GM23338 (cell line): ENCODE measurements at regions not wholly inside any gene's neighbourhood (a gene's known extent, or its start where the extent isn't known, plus 50 kb on each side); places are given as distances from the start of the nearest gene placed in this dataset.

Experiments
- ATAC-seq: fragments of 200-7000 bp; cut with Tn5 transposase; 3 replicates; pipeline ENCODE4 v1.9.1; 2020
- DNase-seq: peaks from one replicate; pipeline ENCODE4 v3.0.0-alpha.2; 2015; ENCODE audit warnings: low spot score
- H2AFZ ChIP-seq: fragments of 200-600 bp; sonication (generic); 2 replicates; pipeline ENCODE4 v1.8.0; 2016; ENCODE audit warnings: antibody characterized with exemption, mild to moderate bottlenecking, moderate library complexity
- H3F3A ChIP-seq: fragments of 200-600 bp; sonication (generic); replicated peaks from 2 replicates; pipeline ENCODE4 v1.8.0; 2017; ENCODE audit warnings: antibody characterized with exemption, mixed run types, low read depth
- H3K27ac ChIP-seq: fragments of 200-600 bp; sonication (generic); 2 replicates; pipeline ENCODE4 v1.6.1; 2016; ENCODE audit warnings: low read depth
- H3K27me3 ChIP-seq: fragments of 200-600 bp; sonication (generic); 2 replicates; pipeline ENCODE4 v1.8.0; 2016; ENCODE audit warnings: mild to moderate bottlenecking, mixed run types, moderate library complexity; ENCODE audit not compliant: insufficient read depth
- H3K36me3 ChIP-seq: fragments of 200-600 bp; sonication (generic); 2 replicates; pipeline ENCODE4 v1.8.0; 2016; ENCODE audit warnings: mild to moderate bottlenecking; ENCODE audit not compliant: insufficient read depth
- H3K4me1 ChIP-seq: fragments of 200-600 bp; sonication (generic); 2 replicates; pipeline ENCODE4 v1.8.0; 2016; ENCODE audit warnings: mild to moderate bottlenecking, moderate library complexity; ENCODE audit not compliant: insufficient read depth
- H3K4me2 ChIP-seq: fragments of 200-600 bp; sonication (generic); 2 replicates; pipeline ENCODE4 v1.7.1; 2017; ENCODE audit warnings: mixed run types
- H3K4me3 ChIP-seq: fragments of 200-600 bp; sonication (generic); 2 replicates; pipeline ENCODE4 v1.6.1; 2016; ENCODE audit warnings: mixed run types
- H3K79me2 ChIP-seq: fragments of 200-600 bp; sonication (generic); replicated peaks from 2 replicates; pipeline ENCODE4 v1.8.0; 2017; ENCODE audit warnings: mild to moderate bottlenecking; ENCODE audit not compliant: insufficient read depth
- H3K9me2 ChIP-seq: fragments of 200-600 bp; sonication (generic); 2 replicates; pipeline ENCODE4 v1.8.0; 2017; ENCODE audit not compliant: insufficient read depth
- H4K20me1 ChIP-seq: fragments of 200-600 bp; sonication (generic); replicated peaks from 2 replicates; pipeline ENCODE4 v1.8.0; 2017; ENCODE audit warnings: mild to moderate bottlenecking; ENCODE audit not compliant: insufficient read depth
- H3K27ac Mint-ChIP-seq: 2 replicates; pipeline ENCODE4 v1.8.0; 2020; ENCODE audit warnings: inconsistent platforms, mild to moderate bottlenecking, moderate library complexity, mixed read lengths
- H3K27me3 Mint-ChIP-seq: 3 replicates; pipeline ENCODE4 v1.8.0; 2022; ENCODE audit warnings: low read depth, mild to moderate bottlenecking, moderate library complexity, mixed read lengths, inconsistent platforms; ENCODE audit not compliant: insufficient read depth, poor library complexity
- H3K36me3 Mint-ChIP-seq: 3 replicates; pipeline ENCODE4 v1.8.0; 2021; ENCODE audit warnings: low read depth, mild to moderate bottlenecking, inconsistent platforms, moderate library complexity, mixed read lengths
- H3K4me1 Mint-ChIP-seq: 3 replicates; pipeline ENCODE4 v1.8.0; 2020; ENCODE audit warnings: mild to moderate bottlenecking, inconsistent platforms, mixed read lengths
- H3K4me3 Mint-ChIP-seq: 3 replicates; pipeline ENCODE4 v1.8.0; 2021; ENCODE audit warnings: moderate library complexity, mild to moderate bottlenecking, inconsistent platforms, mixed read lengths
- H3K9me3 Mint-ChIP-seq: 3 replicates; pipeline ENCODE4 v1.8.0; 2020; ENCODE audit warnings: moderate library complexity, mild to moderate bottlenecking, inconsistent platforms, mixed read lengths
- CREB1 ChIP-seq: fragments of 250-450 bp; sonication (Bioruptor Pico); IDR thresholded peaks from 2 replicates; pipeline ENCODE4 v1.5.0; 2020; ENCODE audit warnings: low read depth, mild to moderate bottlenecking, moderate library complexity
- EZH2 ChIP-seq: fragments of 200-600 bp; sonication (generic); IDR thresholded peaks from one replicate; pipeline ENCODE4 v1.8.0; 2017; ENCODE audit warnings: antibody characterized with exemption, mild to moderate bottlenecking, low read depth; ENCODE audit not compliant: unreplicated experiment
- EZH2phosphoT487 ChIP-seq: fragments of 200-600 bp; sonication (generic); IDR thresholded peaks from one replicate; pipeline ENCODE4 v1.8.1; 2018; ENCODE audit warnings: antibody characterized with exemption; ENCODE audit not compliant: unreplicated experiment
- JUNB ChIP-seq: IDR thresholded peaks from one replicate; pipeline ENCODE4 v1.6.1; 2016; ENCODE audit warnings: antibody characterized with exemption; ENCODE audit not compliant: unreplicated experiment
- NANOG ChIP-seq: IDR thresholded peaks from 2 replicates; pipeline ENCODE4 v1.6.1; 2016; ENCODE audit warnings: antibody characterized with exemption, borderline replicate concordance
- POLR2AphosphoS5 ChIP-seq: IDR thresholded peaks from 2 replicates; pipeline ENCODE4 v1.6.1; 2016; ENCODE audit warnings: antibody characterized with exemption, low read depth
- ZNF114 ChIP-seq: fragments of 250-450 bp; sonication (Bioruptor Pico); IDR thresholded peaks from 2 replicates; pipeline ENCODE4 v1.5.0; 2020; ENCODE audit warnings: mild to moderate bottlenecking, moderate library complexity
- ZNF331 ChIP-seq: fragments of 250-450 bp; sonication (Bioruptor Pico); IDR thresholded peaks from 2 replicates; pipeline ENCODE4 v1.5.0; 2020; ENCODE audit warnings: low read depth, mild to moderate bottlenecking, moderate library complexity
- ZNF462 ChIP-seq: fragments of 250-450 bp; sonication (Bioruptor Pico); IDR thresholded peaks from 2 replicates; pipeline ENCODE4 v1.5.0; 2020; ENCODE audit warnings: mild to moderate bottlenecking, moderate library complexity
- TF ChIP-seq, protein P1 (sequence below): IDR thresholded peaks from 2 replicates; pipeline ENCODE4 v1.6.1; 2016; ENCODE audit warnings: antibody characterized with exemption

DNA sequence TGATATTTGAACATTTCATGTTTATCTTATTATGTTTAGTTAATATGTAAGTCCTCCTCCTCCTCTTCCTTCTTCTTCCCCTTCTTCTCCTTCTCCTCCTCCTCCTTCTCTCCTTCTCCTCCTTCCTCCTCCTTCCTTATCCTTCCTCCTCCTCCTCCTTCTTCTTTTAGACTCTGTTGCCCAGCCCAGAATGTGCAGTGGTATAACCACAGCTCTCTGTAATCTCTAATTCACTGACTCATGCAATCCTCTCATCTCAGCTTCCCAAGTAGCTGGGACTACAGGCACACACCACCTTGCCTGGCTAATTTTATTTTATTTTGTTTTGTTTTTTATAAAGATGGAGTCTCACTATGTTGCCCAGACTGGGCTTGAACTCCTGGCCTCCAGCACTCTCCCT is 83.4 kb upstream of the ODAD2 start (continued):
- TF ChIP-seq ZNF462 (CRISPR knock-in tag) (no peak), JUNB (no peak), POLR2AphosphoS5 (no peak)

- Mint-ChIP-seq H3K4me1 (no peaks in the 10 kb centered on the region), H3K36me3 (peaks cover 2% of the 10 kb centered on the region; the same call in 1 of the 3 replicates), H3K9me3 (no peaks in the 10 kb centered on the region), H3K4me3 (no peak overlapping the region), H3K27me3 (no peaks in the 10 kb centered on the region), H3K27ac (no peak overlapping the region)
- Histone ChIP-seq H3K4me2 (no peak overlapping the region), H3K79me2 (no peaks in the 10 kb centered on the region), H2AFZ (no peak overlapping the region), H4K20me1 (no peaks in the 10 kb centered on the region), H3K27ac (no peak overlapping the region), H3K27me3 (no peaks in the 10 kb centered on the region), H3K9me2 (peaks cover 1% of the 10 kb centered on the region; the same call in 1 of the 2 replicates), H3K36me3 (no peaks in the 10 kb centered on the region), H3K4me1 (no peaks in the 10 kb centered on the region), H3F3A (no peaks in the 10 kb centered on the region), H3K4me3 (no peak overlapping the region)
- ATAC-seq: no peak
- DNase-seq: no peak
- TF ChIP-seq NANOG: no peak
- TF ChIP-seq CREB1: no peak
- TF ChIP-seq JUNB: no peak
- TF ChIP-seq, protein P1, sequence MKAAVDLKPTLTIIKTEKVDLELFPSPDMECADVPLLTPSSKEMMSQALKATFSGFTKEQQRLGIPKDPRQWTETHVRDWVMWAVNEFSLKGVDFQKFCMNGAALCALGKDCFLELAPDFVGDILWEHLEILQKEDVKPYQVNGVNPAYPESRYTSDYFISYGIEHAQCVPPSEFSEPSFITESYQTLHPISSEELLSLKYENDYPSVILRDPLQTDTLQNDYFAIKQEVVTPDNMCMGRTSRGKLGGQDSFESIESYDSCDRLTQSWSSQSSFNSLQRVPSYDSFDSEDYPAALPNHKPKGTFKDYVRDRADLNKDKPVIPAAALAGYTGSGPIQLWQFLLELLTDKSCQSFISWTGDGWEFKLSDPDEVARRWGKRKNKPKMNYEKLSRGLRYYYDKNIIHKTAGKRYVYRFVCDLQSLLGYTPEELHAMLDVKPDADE: no peak
- TF ChIP-seq POLR2AphosphoS5: no peak
- no peak for TF ChIP-seq ZNF114 (CRISPR knock-in tag)
- TF ChIP-seq EZH2: no peak
- TF ChIP-seq EZH2phosphoT487: no peak
- no peak for TF ChIP-seq ZNF462 (CRISPR knock-in tag)
- TF ChIP-seq ZNF331 (CRISPR knock-in tag): no peak
These were observed 79.0 kb upstream of the ODAD2 start for GRCh38 chr10:28077889-28078288.
